IPS-18c (cell line): ENCODE measurements at regions not wholly inside any gene's neighbourhood (a gene's known extent, or its start where the extent isn't known, plus 50 kb on each side); places are given as distances from the start of the nearest gene placed in this dataset.
"Not testable (repeated sequence)": the region's sequence is repeated elsewhere in the genome, so short reads cannot be mapped to it uniquely, and the experiment has no call there.

Source experiments
- H3K4me3 ChIP-seq: 2 replicates; pipeline ENCODE4 v1.7.0; 2013; ENCODE audit warnings: low read depth, mild to moderate bottlenecking, low read length, moderate library complexity; ENCODE audit not compliant: insufficient read depth
- H3K9me3 ChIP-seq: one replicate; pipeline ENCODE4 v1.6.1; 2013; ENCODE audit warnings: mild to moderate bottlenecking, low read length, moderate library complexity; ENCODE audit not compliant: control insufficient read depth, insufficient read depth

DNA sequence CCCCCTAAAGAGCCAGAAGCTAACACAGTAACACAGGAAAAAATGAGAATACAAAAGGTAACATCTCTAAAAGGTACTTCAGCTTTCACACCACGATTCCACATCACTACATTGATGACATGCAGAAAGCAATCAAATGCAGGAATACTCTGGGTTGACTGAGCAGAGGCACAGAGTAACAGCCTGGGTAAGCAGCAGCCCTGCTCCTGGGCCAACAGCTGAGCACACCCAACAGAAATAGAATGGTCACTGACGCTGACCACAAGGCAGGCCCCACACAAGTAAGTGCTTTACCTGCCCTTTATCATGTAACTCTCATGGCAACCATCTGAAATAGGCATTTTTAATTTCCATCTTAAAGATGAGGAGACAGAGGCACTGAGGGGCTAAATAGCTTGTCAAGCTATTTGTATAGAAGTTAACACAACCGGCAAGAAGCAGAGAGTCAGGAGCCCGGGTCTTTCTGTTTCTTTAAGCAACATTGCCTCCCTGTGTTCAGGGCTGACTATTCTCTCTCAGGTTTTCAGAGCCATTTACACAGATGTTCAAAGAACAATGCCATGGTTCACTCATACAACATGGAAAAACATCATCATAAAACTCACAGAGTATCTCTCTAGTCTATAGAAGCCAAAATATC lies 168.9 kb downstream of the ZNF674 start:
- Histone ChIP-seq H3K4me3 (no peak overlapping the region; the same call in 1 of the 2 replicates), H3K9me3 (no peaks in the 10 kb centered on the region)

DNA sequence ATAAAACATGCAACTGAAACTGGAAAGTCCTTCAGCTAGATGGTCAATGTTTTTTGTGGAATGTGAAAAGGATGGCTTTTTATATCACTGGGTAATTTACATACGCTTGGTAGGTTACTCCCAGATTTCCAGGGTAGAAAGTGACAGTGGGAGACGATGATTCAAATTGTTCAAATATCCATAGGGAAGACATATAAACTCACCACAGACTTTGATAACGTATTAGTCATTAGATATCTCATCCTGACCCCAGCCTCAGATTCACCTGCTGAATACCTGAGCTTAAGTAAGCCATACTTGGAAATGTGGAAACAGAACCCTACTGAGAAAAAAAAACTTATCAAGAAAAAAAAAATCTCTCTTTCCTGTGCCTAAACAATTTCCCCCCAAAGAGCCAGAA lies 169.4 kb downstream of the ZNF674 start:
- H3K4me3 ChIP-seq, result no peak overlapping the region
- no peaks in the 10 kb centered on the region for H3K9me3 ChIP-seq

DNA sequence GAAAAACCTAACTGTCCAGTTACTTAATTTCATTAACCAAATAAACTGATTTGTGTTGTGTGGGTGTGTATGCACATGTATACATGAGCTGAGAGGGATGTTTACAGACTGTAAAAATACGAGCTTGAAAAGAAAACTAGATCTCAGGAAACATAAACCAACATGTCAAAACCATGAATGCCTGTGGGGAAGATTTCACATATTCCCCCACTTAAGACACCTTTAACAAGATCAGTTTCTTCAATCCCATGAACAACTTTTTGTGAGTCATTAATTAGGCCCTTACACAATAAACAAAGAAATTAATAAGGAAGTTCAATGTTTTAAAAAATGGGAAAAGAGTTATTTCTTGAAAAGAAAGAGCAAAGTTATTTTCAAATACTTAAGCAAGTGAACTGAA lies 170.8 kb downstream of the ZNF674 start:
- H3K4me3 ChIP-seq, result no peak overlapping the region
- H3K9me3 ChIP-seq, result no peaks in the 10 kb centered on the region

DNA sequence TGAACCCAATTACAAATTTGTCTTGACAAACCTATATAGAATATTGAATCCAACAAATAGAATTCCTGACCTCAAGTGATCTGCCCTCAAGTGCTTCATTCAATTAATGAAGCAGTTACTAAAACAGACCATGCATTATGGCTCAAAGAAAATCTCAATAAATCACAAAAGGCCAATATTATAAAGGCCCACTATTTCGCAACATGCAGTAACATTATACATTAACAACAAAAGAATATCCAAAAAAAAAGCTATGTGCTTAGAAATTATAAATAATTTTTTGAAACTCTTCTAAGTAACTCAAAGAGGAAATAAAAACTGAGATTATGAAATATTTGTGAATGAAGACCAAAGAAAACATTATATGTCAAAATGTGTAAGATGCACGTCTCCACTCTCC lies 177.7 kb downstream of the ZNF674 start:
- H3K9me3 ChIP-seq, result no peaks in the 10 kb centered on the region
- no peak overlapping the region for H3K4me3 ChIP-seq

DNA sequence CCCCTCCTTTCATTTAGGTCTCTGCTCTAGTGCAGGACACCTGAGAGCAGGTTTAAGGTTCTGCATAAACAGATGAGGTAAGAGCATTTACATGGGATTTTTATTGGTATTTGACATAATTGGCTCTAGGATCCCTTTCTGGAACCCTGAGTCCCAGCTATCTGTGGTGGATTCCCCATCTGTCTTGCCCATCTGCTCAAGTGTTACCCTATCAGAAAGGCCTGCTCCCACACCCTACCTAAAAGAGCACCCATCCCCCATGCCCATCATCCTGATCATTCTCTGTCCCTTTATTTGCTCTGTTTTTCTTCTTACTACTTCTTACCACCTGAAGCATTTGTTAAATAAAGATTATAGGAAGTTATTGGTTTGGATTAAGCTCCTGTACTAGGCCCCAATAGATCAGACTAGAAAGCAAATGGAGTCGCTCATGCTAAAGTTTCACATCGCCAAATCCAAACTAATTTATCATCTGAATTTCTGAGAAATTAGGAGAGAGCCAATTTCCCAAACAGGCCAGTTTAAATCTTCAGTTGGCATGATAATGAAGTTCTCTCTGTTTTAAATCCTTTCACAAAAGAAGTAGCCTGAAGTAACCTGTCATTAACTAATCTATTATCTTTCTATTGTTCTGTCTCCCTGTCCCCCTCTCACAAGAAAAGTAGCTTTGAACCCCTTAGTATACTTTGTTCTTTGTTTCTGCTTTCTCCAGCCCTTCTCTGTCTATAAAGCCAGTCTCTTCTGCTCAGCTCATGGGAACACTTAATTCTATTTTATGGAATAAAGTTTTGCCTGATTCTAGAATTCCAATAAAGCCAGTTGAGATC lies 178.6 kb downstream of the ZNF674 start:
- H3K4me3 ChIP-seq, result no peak overlapping the region
- no peaks in the 10 kb centered on the region for H3K9me3 ChIP-seq

DNA sequence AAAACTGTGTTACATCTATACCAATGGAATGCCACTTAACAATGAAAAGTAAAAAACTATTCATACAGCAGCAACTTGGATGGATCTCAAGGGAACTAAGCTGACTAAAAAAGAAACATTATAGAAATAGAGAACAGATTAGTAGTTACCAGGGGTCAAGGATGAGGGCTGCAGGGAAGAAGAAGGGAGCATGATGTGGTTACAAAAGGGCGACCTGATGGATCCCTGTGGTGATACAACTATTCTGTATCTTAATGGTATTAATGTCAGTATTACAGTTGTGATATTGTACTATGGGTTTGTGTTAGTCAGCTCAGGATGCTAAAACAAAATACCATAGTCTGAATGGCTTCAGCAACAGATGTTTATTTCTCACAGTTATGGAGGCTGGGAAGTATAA lies 190.7 kb downstream of the ZNF674 start:
- no peak overlapping the region for H3K4me3 ChIP-seq
- peaks cover 5% of the 10 kb centered on the region for H3K9me3 ChIP-seq

DNA sequence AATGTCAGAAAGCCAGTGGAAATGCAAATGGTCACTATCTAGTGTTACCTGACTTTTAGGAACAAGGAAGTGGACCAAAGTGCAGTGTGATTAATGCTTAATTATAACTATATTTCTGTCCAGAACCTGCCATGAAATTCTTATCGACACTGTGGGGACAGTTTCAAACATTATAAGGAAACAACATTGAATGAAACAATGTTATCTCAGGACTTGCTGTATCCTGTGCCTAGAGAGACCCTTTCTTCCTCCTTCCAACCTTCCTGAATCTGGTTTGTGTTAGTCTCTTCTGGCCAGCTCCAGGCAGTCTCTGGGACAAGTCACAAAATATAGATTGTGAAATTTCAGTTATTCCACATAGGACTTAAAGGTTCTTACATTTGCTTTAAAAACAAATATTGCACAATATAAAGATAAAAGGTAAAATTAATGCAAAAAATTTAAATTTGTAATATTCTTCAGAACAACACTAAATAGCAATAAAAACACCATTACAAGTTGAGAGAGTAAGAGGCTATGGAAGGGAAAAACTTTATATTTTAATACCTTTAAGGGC lies 203.4 kb downstream of the ZNF674 start:
- Histone ChIP-seq H3K9me3 (no peaks in the 10 kb centered on the region), H3K4me3 (no peak overlapping the region)

DNA sequence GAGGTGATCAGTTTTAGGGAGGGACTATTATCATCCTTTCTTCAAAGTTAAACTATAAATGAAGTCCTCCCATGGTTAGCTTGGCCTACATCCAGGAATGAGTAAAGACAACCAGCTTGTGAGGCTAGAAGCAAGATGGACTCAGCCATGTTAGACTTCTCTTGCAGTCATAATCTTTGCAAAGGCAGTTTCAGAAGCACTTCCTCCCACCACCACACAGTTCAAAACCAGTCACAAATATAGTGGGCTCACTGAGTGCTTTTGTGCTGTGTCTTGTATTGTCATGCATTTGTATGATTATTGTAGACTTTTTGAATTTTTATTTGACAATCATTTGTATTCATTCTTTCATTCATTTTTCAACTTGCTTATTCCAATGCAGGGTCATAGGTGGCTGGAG lies 204.5 kb downstream of the ZNF674 start:
- no peaks in the 10 kb centered on the region for H3K9me3 ChIP-seq
- no peak overlapping the region for H3K4me3 ChIP-seq

DNA sequence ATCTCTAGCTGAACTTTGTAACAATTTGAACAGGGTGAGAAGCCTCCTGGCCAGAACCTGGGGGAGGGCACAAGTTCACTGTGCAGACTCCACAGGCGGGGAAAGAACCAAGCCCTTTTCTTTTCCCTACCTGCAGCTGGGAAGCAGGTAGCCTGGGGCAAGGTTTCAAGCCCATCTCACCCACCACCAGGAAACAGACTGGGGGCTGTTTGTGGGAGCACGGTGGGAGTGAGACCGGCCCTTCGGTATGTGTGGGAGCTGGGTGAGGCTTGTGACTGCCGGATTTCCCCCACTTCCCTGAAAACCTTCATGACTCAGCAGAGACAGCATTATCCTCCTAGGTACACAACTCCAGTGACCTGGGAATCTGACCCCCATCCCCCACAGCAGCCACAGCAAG lies 211.7 kb downstream of the ZNF674 start:
- H3K4me3 ChIP-seq, result no peak overlapping the region
- H3K9me3 ChIP-seq, result peaks cover 8% of the 10 kb centered on the region

DNA sequence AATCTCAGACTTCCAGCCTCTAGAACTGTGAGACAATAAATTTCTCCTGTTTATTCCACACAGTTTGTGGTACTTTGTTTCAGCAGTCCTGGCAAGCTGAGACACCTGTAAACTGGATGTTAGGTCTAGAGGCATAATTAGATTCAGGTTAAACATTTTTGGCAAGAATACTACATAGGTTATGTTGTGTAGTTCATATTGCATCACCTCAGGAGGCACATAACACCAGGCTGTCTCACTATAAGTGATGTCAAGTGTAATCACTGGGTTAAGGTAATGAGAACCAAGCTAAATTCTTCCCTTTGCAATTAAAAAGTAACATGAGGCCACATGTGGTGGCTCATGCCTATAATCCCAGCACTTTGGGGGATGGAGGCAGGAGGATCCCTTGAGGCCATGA lies 214.2 kb downstream of the ZNF674 start:
- Histone ChIP-seq H3K9me3 (peaks cover 10% of the 10 kb centered on the region), H3K4me3 (no peak overlapping the region)

DNA sequence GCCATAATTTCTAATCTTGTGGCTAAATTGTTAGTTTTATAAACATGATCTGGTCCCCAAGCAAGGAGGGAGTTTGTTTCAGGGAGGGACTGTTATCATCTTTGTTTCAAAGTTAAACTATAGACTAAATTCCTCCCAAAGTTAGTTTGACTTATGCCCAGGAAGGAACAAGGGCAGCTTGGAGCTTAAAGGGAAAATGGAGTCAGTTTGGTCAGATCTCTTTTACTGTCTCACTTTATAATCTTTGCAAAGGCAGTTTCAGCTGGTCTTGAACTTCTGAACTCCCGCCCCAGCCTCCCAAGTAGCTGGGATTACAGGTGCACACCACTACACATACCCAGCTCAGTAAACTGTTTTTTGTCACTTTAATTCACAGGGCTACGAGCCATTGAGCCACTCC lies 214.7 kb downstream of the ZNF674 start:
- Histone ChIP-seq H3K4me3 (no peak overlapping the region), H3K9me3 (peaks cover 11% of the 10 kb centered on the region)

DNA sequence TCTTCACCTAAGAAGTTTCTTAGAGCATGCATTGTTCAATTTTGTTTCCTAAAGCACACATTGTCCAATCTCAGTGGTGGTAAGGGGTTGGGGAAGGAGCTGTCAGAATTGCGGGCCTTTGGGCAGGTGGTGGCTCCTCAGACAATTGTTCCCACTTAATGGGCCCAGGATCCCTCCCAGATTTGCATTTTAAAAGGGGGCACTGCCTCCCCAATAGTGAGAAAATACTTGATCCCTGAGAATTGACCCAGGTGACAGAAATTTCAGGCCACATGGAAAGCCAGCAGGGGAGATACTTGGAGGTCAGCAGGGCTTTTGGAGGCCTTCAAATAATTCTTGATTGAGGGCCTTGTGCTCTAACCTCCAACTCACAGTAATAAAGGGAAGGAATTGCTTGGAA lies 217.1 kb downstream of the ZNF674 start:
- no peak overlapping the region for H3K4me3 ChIP-seq

DNA sequence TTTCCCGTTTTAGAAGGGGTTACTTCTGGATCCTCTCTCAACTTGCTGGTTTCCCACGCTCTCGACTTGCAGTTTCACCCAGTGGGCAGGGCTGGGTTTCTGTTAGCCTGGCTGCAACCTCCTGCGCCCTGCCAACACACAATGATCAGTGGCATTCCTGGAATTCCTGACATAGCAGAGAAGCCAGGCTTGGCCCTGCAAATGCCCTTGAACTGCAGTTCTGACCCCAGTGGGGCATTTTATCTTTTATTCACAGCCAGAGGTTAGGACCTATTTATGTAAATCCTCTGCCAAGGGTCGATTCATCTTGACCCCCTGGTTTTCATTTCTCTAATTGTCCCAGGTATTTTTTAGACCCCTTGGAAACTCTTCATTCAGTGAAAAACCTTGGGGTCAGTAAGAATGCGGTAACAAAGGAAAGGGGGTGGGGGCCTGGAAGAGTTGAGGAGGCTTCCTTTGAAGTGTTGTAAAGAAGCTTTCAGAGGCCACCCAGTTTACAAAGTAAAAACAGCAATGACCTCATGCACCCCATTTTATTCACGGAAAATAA lies 217.6 kb downstream of the ZNF674 start:
- H3K4me3 ChIP-seq, result no peak overlapping the region
- H3K9me3 ChIP-seq, result peaks cover 11% of the 10 kb centered on the region

More for the DNA sequence above, 217.1 kb downstream of the ZNF674 start:
- peaks cover 11% of the 10 kb centered on the region for H3K9me3 ChIP-seq

DNA sequence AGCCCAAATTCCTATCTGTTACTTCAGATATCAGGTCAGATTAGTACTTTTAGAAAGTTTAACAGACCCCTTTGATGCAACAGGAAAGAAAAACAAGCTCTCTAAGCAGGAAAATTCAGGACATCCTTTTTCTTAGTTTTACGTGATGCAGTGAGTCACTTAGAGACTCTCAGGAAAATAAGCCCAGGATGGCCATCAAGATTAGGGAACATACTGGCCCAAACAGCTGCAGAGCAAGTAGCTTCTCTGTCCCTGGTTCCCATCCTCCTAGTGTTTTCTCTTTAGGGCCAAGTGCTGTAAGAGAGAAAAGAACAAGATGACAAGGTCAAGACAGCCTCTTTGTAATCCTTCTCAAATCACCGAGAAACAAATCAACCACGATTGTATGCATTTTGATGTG lies 219.1 kb downstream of the ZNF674 start:
- Histone ChIP-seq H3K9me3 (peaks cover 8% of the 10 kb centered on the region), H3K4me3 (no peak overlapping the region)

DNA sequence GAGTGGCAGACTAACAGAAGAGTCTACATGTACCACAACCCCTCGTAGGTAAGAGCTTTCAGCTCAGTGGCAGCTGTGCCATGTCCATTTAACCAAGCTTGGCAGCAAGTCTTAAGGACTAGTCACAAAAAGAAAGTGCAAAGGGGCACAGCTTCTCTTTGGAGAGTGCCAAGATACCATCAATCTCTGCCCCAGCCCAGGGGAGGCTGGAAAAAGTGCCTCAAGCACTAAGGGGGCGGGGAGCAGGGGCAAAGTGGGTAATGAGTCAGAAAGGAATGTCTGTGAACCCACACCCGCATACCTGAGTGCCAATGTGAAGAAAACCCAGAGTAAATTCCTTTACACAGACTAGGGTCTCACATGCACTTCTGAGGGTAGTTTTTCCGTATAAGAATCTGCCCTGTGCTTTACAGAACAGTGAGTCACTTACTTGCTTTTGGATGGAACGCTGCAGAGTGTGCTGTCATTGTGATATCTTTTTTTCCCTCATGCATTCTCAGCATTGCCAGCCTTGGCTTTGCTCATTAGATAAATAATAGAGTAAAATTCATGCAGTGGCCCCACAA lies 219.8 kb downstream of the ZNF674 start:
- H3K4me3 ChIP-seq, result no peak overlapping the region

DNA sequence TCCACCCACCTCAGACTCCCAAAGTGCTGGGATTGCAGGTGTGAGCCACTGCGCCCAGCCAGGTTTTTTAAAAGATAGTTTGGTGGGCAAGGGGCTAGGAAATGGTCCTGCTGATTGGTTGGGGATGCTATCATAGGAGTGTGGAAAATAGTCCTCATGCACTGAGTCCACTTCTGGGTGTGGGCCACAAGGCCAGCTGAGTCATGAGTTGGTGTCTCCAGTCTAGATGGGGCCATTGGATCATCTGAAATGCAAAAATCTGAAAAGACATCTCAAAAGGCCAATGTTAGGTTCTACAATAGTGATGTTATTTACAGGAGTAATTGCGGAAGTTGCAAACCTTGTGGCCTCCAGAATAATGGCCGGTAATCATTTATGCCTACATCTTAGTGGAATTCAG lies 221.1 kb downstream of the ZNF674 start:
- H3K9me3 ChIP-seq, result peaks cover 3% of the 10 kb centered on the region
- H3K4me3 ChIP-seq, result no peak overlapping the region

More for the DNA sequence above, 219.8 kb downstream of the ZNF674 start:
- H3K9me3 ChIP-seq, result peaks cover 5% of the 10 kb centered on the region

DNA sequence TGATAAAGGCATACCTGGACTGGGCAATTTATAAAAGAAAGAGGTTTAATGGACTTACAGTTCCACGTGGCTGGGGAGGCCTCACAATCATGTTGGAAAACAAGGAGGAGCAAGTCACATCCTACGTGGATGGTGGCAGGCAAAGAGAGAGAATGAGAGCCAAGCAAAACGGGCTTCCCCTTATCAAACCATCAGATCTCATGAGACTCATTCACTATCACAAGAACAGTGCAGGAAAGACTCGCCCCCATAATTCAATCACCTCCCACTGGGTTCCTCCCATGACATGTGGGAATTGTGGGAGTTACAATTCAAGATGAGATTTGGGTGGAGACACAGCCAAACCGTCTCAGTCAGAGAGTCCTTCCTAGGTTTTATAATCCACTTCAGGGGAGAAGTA lies 222.3 kb downstream of the ZNF674 start:
- not testable (repeated sequence) for H3K4me3 ChIP-seq, H3K9me3 ChIP-seq

DNA sequence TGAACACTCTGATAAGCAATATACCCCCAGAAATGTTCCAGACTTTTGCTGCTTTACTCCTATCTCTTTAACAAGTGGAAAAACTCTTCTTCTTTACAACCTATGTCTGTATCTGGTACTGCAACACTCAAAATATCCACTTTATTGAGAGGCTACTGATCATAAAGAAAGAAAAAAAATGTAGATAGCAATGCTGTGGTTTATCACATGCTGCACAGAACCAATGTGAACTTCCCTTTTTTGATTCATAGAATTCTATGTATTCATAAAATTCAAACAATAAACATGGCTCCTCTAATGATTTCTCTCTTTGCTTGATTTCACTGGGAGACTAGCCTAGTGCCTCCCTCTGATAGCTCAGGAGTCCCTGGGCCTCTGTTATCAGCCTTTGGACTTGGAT lies 223.5 kb downstream of the ZNF674 start:
- peaks cover 3% of the 10 kb centered on the region for H3K9me3 ChIP-seq
- H3K4me3 ChIP-seq, result no peak overlapping the region
